GM21619 (cell line): ENCODE measurements at regions not wholly inside any gene's neighbourhood (a gene's known extent, or its start where the extent isn't known, plus 50 kb on each side); places are given as distances from the start of the nearest gene placed in this dataset.
"Not testable (repeated sequence)": the region's sequence is repeated elsewhere in the genome, so short reads cannot be mapped to it uniquely, and the experiment has no call there.

Source experiments
- ATAC-seq: cut with Tn5 transposase; IDR thresholded peaks from one replicate; pipeline ENCODE4 v1.9.1; 2021; ENCODE audit not compliant: unreplicated experiment

- no peak for ATAC-seq
These were observed 115.9 kb upstream of the CACUL1 start for GRCh38 chr10:118870467-118871243.

DNA sequence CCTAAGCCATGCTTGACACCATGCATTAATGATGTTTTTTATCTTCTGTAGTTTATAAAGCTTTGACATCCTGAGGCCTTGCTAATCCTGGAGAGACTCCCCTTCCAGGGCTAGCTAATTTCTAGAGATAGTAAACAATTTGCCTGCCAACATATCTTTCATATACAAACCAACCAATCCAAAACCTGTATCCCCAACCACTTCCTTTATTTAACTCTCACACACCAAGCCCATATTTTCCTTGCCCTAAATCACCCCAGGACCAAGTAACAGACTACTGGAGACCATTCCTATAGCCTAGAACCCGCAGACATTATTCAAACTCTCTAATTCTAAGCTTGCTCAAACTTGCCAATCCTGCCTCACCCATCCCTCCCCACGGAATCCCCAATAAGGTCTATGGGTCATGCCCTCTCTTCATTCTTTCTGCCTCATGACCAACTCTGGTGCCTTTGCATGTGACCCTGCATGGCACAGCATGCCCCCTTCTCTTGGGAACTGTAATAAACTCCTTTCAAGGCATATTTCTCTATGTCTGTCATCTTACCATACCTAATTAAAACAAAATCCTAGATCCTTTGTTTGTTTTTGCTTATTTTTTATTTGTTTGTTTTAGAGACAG, 116.6 kb upstream of the CACUL1 start:
- no peak for ATAC-seq

DNA sequence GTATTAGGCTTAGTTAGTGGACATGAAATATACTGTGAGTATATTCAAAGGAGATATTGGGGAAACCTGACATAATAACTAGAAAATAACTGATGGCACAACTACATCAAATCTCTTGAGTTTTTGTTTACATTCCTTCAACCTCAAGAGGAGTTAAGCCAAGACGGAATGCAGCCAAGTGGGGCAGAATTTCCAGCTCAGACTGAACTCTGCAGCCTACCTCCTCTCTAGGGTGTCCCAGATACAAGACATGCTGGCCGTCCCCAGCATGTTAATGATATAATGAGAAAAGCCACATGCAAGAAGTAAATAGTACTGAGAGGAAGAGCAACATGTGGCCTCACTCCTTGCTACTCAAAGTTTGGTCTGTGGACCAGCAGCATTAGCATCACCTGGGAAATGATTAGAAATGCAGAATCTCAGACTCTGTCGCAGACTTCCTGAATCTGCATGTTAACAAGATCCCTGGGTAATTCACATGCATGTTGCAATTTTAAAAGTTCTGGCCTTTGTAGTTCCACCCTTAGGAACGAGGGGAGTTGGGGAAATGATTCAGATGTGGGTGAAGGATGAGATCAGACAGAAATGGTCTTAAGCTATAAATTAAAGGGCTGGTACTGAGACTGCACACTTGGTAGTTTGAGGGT, 118.4 kb upstream of the CACUL1 start:
- no peak for ATAC-seq

GRCh38 chr10:118873738-118874105, 119.0 kb upstream of the CACUL1 start:
- no peak for ATAC-seq

GRCh38 chr10:118874171-118874570, 119.4 kb upstream of the CACUL1 start:
- no peak for ATAC-seq

GRCh38 chr10:118875087-118875486, 120.3 kb upstream of the CACUL1 start:
- no peak for ATAC-seq

GRCh38 chr10:118882741-118883140, 128.0 kb upstream of the CACUL1 start:
- no peak for ATAC-seq

GRCh38 chr10:118892255-118892654, 137.3 kb upstream of the NANOS1 start:
- no peak for ATAC-seq

DNA sequence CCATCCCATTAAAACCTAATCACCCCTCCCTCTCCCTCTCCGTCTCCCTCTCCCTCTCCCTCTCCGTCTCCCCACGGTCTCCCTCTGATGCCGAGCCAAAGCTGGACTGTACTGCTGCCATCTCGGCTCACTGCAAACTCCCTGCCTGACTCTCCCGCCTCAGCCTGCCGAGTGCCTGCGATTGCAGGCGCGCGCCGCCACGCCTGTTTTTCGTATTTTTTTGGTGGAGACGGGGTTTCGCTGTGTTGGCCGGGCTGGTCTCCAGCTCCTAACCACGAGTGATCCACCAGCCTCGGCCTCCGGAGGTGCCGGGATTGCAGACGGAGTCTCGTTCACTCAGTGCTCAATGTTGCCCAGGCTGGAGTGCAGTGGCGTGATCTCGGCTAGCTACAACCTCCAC, 134.6 kb upstream of the NANOS1 start:
- ATAC-seq: not testable (repeated sequence)

- no peak for ATAC-seq
These were observed 128.9 kb upstream of the NANOS1 start for GRCh38 chr10:118900617-118901016.

DNA sequence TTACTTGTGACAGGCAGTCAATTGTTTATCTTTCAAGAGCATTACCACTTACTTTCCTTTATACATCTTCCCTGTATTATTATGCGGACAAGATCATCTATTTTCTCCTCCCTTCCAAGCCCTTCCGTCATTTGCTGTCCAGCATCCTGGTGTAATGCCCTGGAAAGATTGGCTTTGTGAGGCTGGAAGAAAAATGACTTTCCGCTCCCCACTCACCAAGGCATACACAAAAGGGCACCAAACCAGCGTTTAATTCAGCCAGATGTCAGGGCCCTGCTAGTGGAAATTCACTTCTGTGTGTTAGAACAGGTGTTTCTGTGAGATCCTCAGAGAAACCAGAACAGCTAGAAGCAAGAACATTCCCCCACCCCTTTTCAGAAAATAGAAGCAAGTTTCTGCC, 128.1 kb upstream of the NANOS1 start:
- ATAC-seq: no peak

DNA sequence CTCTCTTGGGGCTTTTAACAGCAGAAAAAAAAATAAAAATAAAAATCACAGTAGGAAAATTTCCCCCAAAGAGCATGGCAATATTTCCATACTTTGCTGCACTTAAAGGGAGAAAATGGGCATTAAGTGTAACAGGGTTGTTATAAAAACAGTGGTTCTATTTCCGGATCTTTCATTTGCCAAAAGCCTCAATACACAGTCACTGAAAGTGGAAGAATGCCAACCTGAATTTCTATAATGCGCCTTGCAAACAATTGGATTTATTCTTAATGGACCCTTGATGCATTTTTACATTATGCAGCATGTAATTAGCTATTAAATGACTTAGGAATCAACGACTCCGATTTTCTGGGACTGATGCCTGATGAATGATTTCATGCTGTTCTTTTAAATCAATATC, 127.6 kb upstream of the NANOS1 start:
- ATAC-seq: no peak

DNA sequence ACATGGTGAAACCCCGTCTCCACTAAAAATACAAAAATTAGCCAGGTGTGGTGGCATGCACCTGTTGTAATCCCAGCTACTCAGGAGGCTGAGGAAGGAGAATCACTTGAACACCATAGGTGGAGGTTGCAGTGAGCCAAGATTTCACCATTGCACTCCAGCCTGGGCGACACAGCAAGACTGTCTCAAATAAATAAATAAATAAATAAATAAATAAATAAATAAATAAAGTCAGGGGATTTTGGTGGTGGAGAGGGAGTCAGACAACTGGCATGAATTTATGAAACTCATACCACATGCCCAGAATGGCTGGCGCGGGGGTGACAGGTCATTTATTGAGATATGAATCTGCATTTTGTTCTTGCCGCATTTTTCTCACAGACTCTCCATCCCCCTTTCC, 126.9 kb upstream of the NANOS1 start:
- not testable (repeated sequence) for ATAC-seq

GRCh38 chr10:118903251-118903650, 126.3 kb upstream of the NANOS1 start:
- ATAC-seq: no peak

DNA sequence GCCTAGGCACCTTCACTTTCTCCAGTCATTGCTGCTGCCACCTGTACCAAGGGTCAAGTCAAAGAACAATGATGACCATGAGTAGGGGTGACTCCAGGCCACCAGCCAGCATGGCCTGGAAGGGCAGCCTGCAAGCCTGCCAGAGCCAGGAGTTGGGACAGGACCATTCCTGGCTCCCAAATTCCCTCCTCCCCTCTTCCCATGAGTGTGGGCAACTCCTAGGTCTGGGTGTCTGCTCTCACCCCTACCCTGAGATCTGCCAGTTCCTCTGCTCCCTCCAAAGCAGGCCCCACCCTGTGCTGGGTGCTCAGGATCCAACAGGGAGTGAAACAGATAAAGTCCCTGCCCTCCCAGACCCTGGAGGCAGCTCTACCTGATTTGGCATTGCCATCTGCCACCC, 125.8 kb upstream of the NANOS1 start:
- no peak for ATAC-seq

- no peak for ATAC-seq
These were observed 125.2 kb upstream of the NANOS1 start for GRCh38 chr10:118904286-118904685.

- ATAC-seq: no peak
These were observed 122.5 kb upstream of the NANOS1 start for GRCh38 chr10:118907051-118907450.

- no peak for ATAC-seq
These were observed 120.8 kb upstream of the NANOS1 start for GRCh38 chr10:118908557-118909256.

DNA sequence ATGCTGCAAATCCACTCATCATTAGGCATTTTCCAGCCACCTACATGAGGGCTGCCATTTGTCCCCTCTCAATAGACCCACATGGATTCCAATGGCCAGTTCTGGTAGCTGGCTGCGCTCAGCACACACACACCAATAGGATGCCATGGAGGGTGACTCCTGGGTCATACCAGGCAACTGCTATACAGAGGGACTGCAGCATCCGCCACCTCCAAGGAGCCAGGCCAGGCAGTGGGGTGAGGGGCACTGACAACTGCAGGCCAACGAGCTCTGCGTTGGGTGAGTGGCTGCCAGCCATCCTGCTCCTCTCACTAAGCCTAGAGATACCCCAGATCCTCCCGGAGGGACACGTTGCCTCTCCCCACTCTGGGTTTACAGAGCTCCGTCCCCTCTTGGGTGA, 118.8 kb upstream of the NANOS1 start:
- ATAC-seq: no peak

- ATAC-seq: no peak
These were observed 118.2 kb upstream of the NANOS1 start for GRCh38 chr10:118911363-118911762.

DNA sequence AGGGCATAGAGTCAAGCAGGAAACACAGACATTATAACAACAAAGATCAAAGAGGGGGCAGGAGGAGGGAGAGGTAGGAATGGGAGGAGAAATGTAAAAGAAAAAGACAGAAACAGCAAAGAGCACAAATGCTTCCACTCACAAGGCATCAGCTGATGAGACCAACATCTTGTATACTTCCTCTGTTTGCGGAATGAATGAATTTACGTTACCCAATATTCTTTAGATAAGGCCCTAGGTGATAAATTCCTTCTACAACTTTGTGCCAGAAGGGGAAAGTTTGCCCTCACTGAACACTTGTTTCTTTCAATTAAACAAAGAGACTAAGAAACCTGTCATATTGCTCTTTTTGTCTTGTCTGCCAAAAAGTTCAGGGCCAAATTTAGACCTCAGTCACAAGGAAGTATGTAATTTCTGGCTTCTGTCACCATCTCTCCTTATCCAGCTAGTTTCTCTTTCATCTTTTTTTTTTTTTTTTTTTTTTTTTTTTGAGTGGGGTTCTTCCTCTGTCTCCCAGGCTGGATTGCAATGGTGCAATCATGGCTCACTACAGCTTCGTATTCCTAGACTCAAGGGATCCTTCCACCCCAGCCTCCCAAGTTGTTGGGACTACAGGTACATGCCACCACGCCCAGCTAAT, 116.4 kb upstream of the NANOS1 start:
- no peak for ATAC-seq
